ENCODE measurements at regions not wholly inside any gene's neighbourhood (a gene's known extent, or its start where the extent isn't known, plus 50 kb on each side); places are given as distances from the start of the nearest gene placed in this dataset.

DNA sequence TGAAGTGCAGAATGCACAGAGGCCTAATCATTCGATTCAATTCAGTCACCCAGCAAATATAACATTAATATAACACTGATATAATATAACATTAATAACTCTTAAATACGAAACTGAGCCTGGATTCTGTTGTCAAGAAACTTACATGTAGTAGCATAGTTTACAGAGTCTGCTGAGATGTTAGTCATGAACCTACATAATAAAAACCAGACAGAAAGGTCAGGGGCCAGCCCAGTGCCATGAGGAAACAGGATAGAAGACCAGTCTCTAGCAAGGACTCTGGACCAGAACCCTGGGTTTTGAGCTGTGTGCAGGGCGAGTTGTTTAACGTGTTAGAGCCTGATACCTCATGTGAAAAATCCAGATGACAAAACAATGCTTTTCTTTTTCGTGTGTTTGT lies 234.7 kb downstream of the NR2F1-AS1 start:
- Histone ChIP-seq H4K20me1 (replicated peaks; ENCODE audit: insufficient read depth) (no peaks in the 10 kb centered on the region), H3K4me2 (no peak overlapping the region), H3F3A (replicated peaks; ENCODE audit: low read depth) (no peaks in the 10 kb centered on the region), H2AFZ (no peak overlapping the region), H3K79me2 (replicated peaks; ENCODE audit: insufficient read depth) (no peaks in the 10 kb centered on the region), H3K9me2 (ENCODE audit: insufficient read depth) (no peaks in the 10 kb centered on the region), H3K4me1 (ENCODE audit: insufficient read depth) (no peaks in the 10 kb centered on the region), H3K27me3 (ENCODE audit: insufficient read depth) (no peaks in the 10 kb centered on the region), H3K27ac (ENCODE audit: low read depth) (no peak overlapping the region), H3K4me3 (no peak overlapping the region), H3K36me3 (ENCODE audit: insufficient read depth) (no peaks in the 10 kb centered on the region)
- H3K4me3 Mint-ChIP-seq: no peak overlapping the region
- peaks cover 6% of the 10 kb centered on the region; the same call in 2 of the 3 replicates for H3K4me1 Mint-ChIP-seq
- H3K27ac Mint-ChIP-seq: no peak overlapping the region
- no peaks in the 10 kb centered on the region for H3K27me3 Mint-ChIP-seq (ENCODE audit: insufficient read depth, low read depth, poor library complexity)
- TF ChIP-seq STAT1 (IDR thresholded peaks at IDR 0.05; ENCODE audit: unreplicated experiment) (no peak), CREB1 (CRISPR knock-in tag; IDR thresholded peaks at IDR 0.05; ENCODE audit: low read depth) (no peak), EZH2 (IDR thresholded peaks at IDR 0.05; ENCODE audit: low read depth, unreplicated experiment) (no peak), EZH2phosphoT487 (IDR thresholded peaks at IDR 0.05; ENCODE audit: unreplicated experiment) (no peak), POLR2AphosphoS5 (IDR thresholded peaks at IDR 0.05; ENCODE audit: low read depth) (no peak), ZNF114 (CRISPR knock-in tag; IDR thresholded peaks at IDR 0.05) (no peak), NANOG (IDR thresholded peaks at IDR 0.05; ENCODE audit: borderline replicate concordance) (no peak), ZNF331 (CRISPR knock-in tag; IDR thresholded peaks at IDR 0.05; ENCODE audit: low read depth) (no peak), JUNB (IDR thresholded peaks at IDR 0.05; ENCODE audit: unreplicated experiment) (no peak)
- TF ChIP-seq, protein P1, sequence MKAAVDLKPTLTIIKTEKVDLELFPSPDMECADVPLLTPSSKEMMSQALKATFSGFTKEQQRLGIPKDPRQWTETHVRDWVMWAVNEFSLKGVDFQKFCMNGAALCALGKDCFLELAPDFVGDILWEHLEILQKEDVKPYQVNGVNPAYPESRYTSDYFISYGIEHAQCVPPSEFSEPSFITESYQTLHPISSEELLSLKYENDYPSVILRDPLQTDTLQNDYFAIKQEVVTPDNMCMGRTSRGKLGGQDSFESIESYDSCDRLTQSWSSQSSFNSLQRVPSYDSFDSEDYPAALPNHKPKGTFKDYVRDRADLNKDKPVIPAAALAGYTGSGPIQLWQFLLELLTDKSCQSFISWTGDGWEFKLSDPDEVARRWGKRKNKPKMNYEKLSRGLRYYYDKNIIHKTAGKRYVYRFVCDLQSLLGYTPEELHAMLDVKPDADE (IDR thresholded peaks at IDR 0.05): no peak
- TF ChIP-seq, protein P2, sequence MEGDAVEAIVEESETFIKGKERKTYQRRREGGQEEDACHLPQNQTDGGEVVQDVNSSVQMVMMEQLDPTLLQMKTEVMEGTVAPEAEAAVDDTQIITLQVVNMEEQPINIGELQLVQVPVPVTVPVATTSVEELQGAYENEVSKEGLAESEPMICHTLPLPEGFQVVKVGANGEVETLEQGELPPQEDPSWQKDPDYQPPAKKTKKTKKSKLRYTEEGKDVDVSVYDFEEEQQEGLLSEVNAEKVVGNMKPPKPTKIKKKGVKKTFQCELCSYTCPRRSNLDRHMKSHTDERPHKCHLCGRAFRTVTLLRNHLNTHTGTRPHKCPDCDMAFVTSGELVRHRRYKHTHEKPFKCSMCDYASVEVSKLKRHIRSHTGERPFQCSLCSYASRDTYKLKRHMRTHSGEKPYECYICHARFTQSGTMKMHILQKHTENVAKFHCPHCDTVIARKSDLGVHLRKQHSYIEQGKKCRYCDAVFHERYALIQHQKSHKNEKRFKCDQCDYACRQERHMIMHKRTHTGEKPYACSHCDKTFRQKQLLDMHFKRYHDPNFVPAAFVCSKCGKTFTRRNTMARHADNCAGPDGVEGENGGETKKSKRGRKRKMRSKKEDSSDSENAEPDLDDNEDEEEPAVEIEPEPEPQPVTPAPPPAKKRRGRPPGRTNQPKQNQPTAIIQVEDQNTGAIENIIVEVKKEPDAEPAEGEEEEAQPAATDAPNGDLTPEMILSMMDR (conservative IDR thresholded peaks at IDR 0.05; ENCODE audit: low read depth in 2 of 2): no peak
- TF ChIP-seq, protein P3, sequence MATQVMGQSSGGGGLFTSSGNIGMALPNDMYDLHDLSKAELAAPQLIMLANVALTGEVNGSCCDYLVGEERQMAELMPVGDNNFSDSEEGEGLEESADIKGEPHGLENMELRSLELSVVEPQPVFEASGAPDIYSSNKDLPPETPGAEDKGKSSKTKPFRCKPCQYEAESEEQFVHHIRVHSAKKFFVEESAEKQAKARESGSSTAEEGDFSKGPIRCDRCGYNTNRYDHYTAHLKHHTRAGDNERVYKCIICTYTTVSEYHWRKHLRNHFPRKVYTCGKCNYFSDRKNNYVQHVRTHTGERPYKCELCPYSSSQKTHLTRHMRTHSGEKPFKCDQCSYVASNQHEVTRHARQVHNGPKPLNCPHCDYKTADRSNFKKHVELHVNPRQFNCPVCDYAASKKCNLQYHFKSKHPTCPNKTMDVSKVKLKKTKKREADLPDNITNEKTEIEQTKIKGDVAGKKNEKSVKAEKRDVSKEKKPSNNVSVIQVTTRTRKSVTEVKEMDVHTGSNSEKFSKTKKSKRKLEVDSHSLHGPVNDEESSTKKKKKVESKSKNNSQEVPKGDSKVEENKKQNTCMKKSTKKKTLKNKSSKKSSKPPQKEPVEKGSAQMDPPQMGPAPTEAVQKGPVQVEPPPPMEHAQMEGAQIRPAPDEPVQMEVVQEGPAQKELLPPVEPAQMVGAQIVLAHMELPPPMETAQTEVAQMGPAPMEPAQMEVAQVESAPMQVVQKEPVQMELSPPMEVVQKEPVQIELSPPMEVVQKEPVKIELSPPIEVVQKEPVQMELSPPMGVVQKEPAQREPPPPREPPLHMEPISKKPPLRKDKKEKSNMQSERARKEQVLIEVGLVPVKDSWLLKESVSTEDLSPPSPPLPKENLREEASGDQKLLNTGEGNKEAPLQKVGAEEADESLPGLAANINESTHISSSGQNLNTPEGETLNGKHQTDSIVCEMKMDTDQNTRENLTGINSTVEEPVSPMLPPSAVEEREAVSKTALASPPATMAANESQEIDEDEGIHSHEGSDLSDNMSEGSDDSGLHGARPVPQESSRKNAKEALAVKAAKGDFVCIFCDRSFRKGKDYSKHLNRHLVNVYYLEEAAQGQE (IDR thresholded peaks at IDR 0.05; ENCODE audit: unreplicated experiment): no peak
- TF ChIP-seq, protein P4, sequence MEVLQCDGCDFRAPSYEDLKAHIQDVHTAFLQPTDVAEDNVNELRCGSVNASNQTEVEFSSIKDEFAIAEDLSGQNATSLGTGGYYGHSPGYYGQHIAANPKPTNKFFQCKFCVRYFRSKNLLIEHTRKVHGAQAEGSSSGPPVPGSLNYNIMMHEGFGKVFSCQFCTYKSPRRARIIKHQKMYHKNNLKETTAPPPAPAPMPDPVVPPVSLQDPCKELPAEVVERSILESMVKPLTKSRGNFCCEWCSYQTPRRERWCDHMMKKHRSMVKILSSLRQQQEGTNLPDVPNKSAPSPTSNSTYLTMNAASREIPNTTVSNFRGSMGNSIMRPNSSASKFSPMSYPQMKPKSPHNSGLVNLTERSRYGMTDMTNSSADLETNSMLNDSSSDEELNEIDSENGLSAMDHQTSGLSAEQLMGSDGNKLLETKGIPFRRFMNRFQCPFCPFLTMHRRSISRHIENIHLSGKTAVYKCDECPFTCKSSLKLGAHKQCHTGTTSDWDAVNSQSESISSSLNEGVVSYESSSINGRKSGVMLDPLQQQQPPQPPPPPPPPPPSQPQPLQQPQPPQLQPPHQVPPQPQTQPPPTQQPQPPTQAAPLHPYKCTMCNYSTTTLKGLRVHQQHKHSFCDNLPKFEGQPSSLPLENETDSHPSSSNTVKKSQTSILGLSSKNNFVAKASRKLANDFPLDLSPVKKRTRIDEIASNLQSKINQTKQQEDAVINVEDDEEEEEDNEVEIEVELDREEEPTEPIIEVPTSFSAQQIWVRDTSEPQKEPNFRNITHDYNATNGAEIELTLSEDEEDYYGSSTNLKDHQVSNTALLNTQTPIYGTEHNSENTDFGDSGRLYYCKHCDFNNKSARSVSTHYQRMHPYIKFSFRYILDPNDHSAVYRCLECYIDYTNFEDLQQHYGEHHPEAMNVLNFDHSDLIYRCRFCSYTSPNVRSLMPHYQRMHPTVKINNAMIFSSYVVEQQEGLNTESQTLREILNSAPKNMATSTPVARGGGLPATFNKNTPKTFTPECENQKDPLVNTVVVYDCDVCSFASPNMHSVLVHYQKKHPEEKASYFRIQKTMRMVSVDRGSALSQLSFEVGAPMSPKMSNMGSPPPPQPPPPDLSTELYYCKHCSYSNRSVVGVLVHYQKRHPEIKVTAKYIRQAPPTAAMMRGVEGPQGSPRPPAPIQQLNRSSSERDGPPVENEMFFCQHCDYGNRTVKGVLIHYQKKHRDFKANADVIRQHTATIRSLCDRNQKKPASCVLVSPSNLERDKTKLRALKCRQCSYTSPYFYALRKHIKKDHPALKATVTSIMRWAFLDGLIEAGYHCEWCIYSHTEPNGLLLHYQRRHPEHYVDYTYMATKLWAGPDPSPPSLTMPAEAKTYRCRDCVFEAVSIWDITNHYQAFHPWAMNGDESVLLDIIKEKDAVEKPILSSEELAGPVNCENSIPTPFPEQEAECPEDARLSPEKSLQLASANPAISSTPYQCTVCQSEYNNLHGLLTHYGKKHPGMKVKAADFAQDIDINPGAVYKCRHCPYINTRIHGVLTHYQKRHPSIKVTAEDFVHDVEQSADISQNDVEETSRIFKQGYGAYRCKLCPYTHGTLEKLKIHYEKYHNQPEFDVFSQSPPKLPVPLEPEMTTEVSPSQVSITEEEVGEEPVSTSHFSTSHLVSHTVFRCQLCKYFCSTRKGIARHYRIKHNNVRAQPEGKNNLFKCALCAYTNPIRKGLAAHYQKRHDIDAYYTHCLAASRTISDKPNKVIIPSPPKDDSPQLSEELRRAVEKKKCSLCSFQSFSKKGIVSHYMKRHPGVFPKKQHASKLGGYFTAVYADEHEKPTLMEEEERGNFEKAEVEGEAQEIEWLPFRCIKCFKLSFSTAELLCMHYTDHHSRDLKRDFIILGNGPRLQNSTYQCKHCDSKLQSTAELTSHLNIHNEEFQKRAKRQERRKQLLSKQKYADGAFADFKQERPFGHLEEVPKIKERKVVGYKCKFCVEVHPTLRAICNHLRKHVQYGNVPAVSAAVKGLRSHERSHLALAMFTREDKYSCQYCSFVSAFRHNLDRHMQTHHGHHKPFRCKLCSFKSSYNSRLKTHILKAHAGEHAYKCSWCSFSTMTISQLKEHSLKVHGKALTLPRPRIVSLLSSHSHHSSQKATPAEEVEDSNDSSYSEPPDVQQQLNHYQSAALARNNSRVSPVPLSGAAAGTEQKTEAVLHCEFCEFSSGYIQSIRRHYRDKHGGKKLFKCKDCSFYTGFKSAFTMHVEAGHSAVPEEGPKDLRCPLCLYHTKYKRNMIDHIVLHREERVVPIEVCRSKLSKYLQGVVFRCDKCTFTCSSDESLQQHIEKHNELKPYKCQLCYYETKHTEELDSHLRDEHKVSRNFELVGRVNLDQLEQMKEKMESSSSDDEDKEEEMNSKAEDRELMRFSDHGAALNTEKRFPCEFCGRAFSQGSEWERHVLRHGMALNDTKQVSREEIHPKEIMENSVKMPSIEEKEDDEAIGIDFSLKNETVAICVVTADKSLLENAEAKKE (CRISPR knock-in tag; IDR thresholded peaks at IDR 0.05): no peak
- DNase-seq (ENCODE audit: low spot score) (no peak), ATAC-seq (no peak)
- H3K9me3 Mint-ChIP-seq: no peaks in the 10 kb centered on the region
- no peaks in the 10 kb centered on the region for H3K36me3 Mint-ChIP-seq (ENCODE audit: low read depth)

Measured in GM23338 (cell line).